ENCODE measurements at regions not wholly inside any gene's neighbourhood (a gene's known extent, or its start where the extent isn't known, plus 50 kb on each side); places are given as distances from the start of the nearest gene placed in this dataset.

GRCh38 chr2:2621855-2622254 lies 290.8 kb upstream of the MYT1L start:
- FAIRE-seq = no peak
- Histone ChIP-seq H2BK20ac (ENCODE audit: low read length) (no peak overlapping the region), H3K27ac (ENCODE audit: low read depth, low read length) (no peak overlapping the region), H4K91ac (replicated peaks; ENCODE audit: insufficient read length, low read length) (no peak overlapping the region), H2AK5ac (ENCODE audit: low read depth, low read length) (no peak overlapping the region), H3K4me1 (replicated peaks in 1 of 4; ENCODE audit: control insufficient read depth in 3 of 4, insufficient read depth in 4 of 4, low read length in 3 of 4) (no peaks in the 10 kb centered on the region), H3K4ac (replicated peaks; ENCODE audit: insufficient read length, low read depth, low read length) (no peak overlapping the region), H3K27me3 (replicated peaks in 1 of 4; ENCODE audit: control insufficient read depth in 3 of 4, extremely low read depth in 1 of 4, insufficient read depth in 3 of 4, low read length in 3 of 4) (no peaks in the 10 kb centered on the region), H2BK15ac (ENCODE audit: low read length) (no peak overlapping the region), H4K8ac (ENCODE audit: extremely low read depth, insufficient read depth, low read length) (no peak overlapping the region), H3K23ac (ENCODE audit: insufficient read length) (no peak overlapping the region), H3K36me3 (ENCODE audit: control insufficient read depth in 2 of 4, insufficient read depth in 4 of 4, low read length in 3 of 4) (no peaks in the 10 kb centered on the region), H3K9me3 (ENCODE audit: insufficient read depth in 2 of 2, low read depth in 1 of 2, low read length in 1 of 2) (no peaks in the 10 kb centered on the region), H2BK12ac (ENCODE audit: low read depth, low read length) (no peak overlapping the region), H3K79me2 (ENCODE audit: control insufficient read depth in 1 of 2, insufficient read depth in 2 of 2, low read length in 2 of 2) (no peaks in the 10 kb centered on the region), H3K14ac (ENCODE audit: insufficient read length) (no peak overlapping the region), H4K5ac (ENCODE audit: insufficient read length, low read depth, low read length) (no peak overlapping the region), H2BK120ac (replicated peaks; ENCODE audit: low read depth, low read length) (no peak overlapping the region), H2BK5ac (ENCODE audit: low read depth, low read length) (no peak overlapping the region), H4K20me1 (replicated peaks in 1 of 2; ENCODE audit: control insufficient read depth in 1 of 2, insufficient read depth in 2 of 2, low read length in 2 of 2) (no peaks in the 10 kb centered on the region), H3K4me2 (ENCODE audit: insufficient read depth in 1 of 2, low read depth in 2 of 2, low read length in 2 of 2) (no peak overlapping the region), H3K23me2 (ENCODE audit: low read depth, low read length) (no peaks in the 10 kb centered on the region), H2AFZ (ENCODE audit: low read length) (no peak overlapping the region), H3K9ac (replicated peaks in 1 of 4; ENCODE audit: extremely low read depth in 1 of 4, low read depth in 3 of 4, low read length in 3 of 4) (no peak overlapping the region), H3K79me1 (ENCODE audit: low read depth, low read length) (no peaks in the 10 kb centered on the region), H3K18ac (ENCODE audit: extremely low read depth, low read length) (no peak overlapping the region), H3K56ac (replicated peaks; ENCODE audit: insufficient read length, low read depth, low read length) (no peak overlapping the region), H3K4me3 (ENCODE audit: extremely low read depth in 1 of 4, insufficient read depth in 2 of 4, low read depth in 3 of 4, low read length in 4 of 4) (no peak overlapping the region)
- CTCF ChIA-PET (ENCODE audit: partially characterized antibody) = interaction anchor here (0.6 to 1.2 kb wide), 2 partner anchors 76 to 79 kb away, joined by 3 read pairs; no protein-coding TSS in a partner anchor
- DNase-seq (ENCODE audit: low read depth in 1 of 2, low spot score in 2 of 2) = peak in 1 of 2 experiments; percentile 8
- POLR2A ChIA-PET (ENCODE audit: partially characterized antibody) = no interaction called here
- WGBS, 2 experiments (ENCODE audit: extremely low coverage in 1 of 2, insufficient coverage in 1 of 2, insufficient read length in 1 of 2, insufficient replicate concordance in 2 of 2, low coverage in 1 of 2, low lambda C conversion rate in 2 of 2, missing lambda C conversion rate in 1 of 2) = 89% methylated on average over 8 of the region's 8 CpGs; no CpG with 5 or more reads in 1 of the 2 experiments
- TF ChIP-seq SAP30 (IDR thresholded peaks at IDR 0.05; ENCODE audit: insufficient read depth, insufficient replicate concordance, low read length) (no peak), GTF2F1 (IDR thresholded peaks at IDR 0.05; ENCODE audit: borderline replicate concordance, low read depth, low read length) (no peak), NRF1 (IDR thresholded peaks at IDR 0.05; ENCODE audit: low read depth, low read length) (no peak), RNF2 (IDR thresholded peaks at IDR 0.05; ENCODE audit: borderline replicate concordance, low read depth, low read length, missing control alignments, poor library complexity, severe bottlenecking) (no peak), TEAD4 (IDR thresholded peaks at IDR 0.05; ENCODE audit: low read depth, low read length) (no peak), KDM5A (IDR thresholded peaks at IDR 0.05; ENCODE audit: low read length) (no peak), YY1 (IDR thresholded peaks at IDR 0.05; ENCODE audit: low read depth, low read length) (no peak), EGR1 (IDR thresholded peaks at IDR 0.05; ENCODE audit: borderline replicate concordance, low read depth, low read length) (no peak), KDM4A (IDR thresholded peaks at IDR 0.05; ENCODE audit: low read depth, low read length, severe bottlenecking) (no peak), EP300 (IDR thresholded peaks at IDR 0.05; ENCODE audit: borderline replicate concordance in 1 of 2, low read depth in 2 of 2, low read length in 2 of 2) (no peak)
- TF ChIP-seq, protein P1, sequence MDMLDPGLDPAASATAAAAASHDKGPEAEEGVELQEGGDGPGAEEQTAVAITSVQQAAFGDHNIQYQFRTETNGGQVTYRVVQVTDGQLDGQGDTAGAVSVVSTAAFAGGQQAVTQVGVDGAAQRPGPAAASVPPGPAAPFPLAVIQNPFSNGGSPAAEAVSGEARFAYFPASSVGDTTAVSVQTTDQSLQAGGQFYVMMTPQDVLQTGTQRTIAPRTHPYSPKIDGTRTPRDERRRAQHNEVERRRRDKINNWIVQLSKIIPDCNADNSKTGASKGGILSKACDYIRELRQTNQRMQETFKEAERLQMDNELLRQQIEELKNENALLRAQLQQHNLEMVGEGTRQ (IDR thresholded peaks at IDR 0.05; ENCODE audit: low read length) = no peak

All from H1 (cell line).